ENCODE measurements at regions not wholly inside any gene's neighbourhood (a gene's known extent, or its start where the extent isn't known, plus 50 kb on each side); places are given as distances from the start of the nearest gene placed in this dataset.

- TF ChIP-seq GABPA (IDR thresholded peaks at IDR 0.05; ENCODE audit: low read depth) (no peak), POLR2AphosphoS5 (IDR thresholded peaks at IDR 0.05; ENCODE audit: low read depth) (no peak), SPI1 (IDR thresholded peaks at IDR 0.05; ENCODE audit: borderline replicate concordance, low read depth) (no peak), CTCF (IDR thresholded peaks at IDR 0.05; ENCODE audit: insufficient read depth, low read length) (no peak), REST (IDR thresholded peaks at IDR 0.05; ENCODE audit: insufficient replicate concordance, low read depth) (no peak)
- Histone ChIP-seq H3K27me3 (ENCODE audit: insufficient read depth, poor library complexity, severe bottlenecking) (no peaks in the 10 kb centered on the region), H3K27ac (replicated peaks) (no peak overlapping the region), H3K4me3 (replicated peaks; ENCODE audit: insufficient read depth, low read length) (no peak overlapping the region)
- DNase-seq (ENCODE audit: low read depth in 1 of 2, low spot score in 1 of 2), result no peak
Measured at GRCh38 chr2:223416815-223417610, 185.1 kb downstream of the SCG2 start.

- DNase-seq (ENCODE audit: low read depth in 1 of 2, low spot score in 1 of 2), result no peak
- Histone ChIP-seq H3K4me3 (replicated peaks; ENCODE audit: insufficient read depth, low read length) (no peak overlapping the region), H3K27ac (replicated peaks) (no peak overlapping the region), H3K27me3 (ENCODE audit: insufficient read depth, poor library complexity, severe bottlenecking) (no peaks in the 10 kb centered on the region)
- TF ChIP-seq SPI1 (IDR thresholded peaks at IDR 0.05; ENCODE audit: borderline replicate concordance, low read depth), result no peak
- TF ChIP-seq POLR2AphosphoS5 (IDR thresholded peaks at IDR 0.05; ENCODE audit: low read depth), result no peak
- no peak for TF ChIP-seq CTCF (IDR thresholded peaks at IDR 0.05; ENCODE audit: insufficient read depth, low read length)
- no peak for TF ChIP-seq GABPA (IDR thresholded peaks at IDR 0.05; ENCODE audit: low read depth)
- TF ChIP-seq REST (IDR thresholded peaks at IDR 0.05; ENCODE audit: insufficient replicate concordance, low read depth), result no peak
Measured at GRCh38 chr2:223418131-223418530, 184.0 kb downstream of the SCG2 start.

- DNase-seq (ENCODE audit: low read depth in 1 of 2, low spot score in 1 of 2), result no peak
- no peak overlapping the region for H3K27ac ChIP-seq (replicated peaks)
Measured at GRCh38 chr2:223418604-223419199, 183.5 kb downstream of the SCG2 start.

More at GRCh38 chr2:223418604-223419199, 183.5 kb downstream of the SCG2 start:
- H3K4me3 ChIP-seq (replicated peaks; ENCODE audit: insufficient read depth, low read length), result no peak overlapping the region
- no peaks in the 10 kb centered on the region for H3K27me3 ChIP-seq (ENCODE audit: insufficient read depth, poor library complexity, severe bottlenecking)
- TF ChIP-seq CTCF (IDR thresholded peaks at IDR 0.05; ENCODE audit: insufficient read depth, low read length), result no peak
